ENCODE measurements at regions not wholly inside any gene's neighbourhood (a gene's known extent, or its start where the extent isn't known, plus 50 kb on each side); places are given as distances from the start of the nearest gene placed in this dataset.
A peak's percentile ranks its signal among the peaks of the same experiment; 100 is the strongest.

DNA sequence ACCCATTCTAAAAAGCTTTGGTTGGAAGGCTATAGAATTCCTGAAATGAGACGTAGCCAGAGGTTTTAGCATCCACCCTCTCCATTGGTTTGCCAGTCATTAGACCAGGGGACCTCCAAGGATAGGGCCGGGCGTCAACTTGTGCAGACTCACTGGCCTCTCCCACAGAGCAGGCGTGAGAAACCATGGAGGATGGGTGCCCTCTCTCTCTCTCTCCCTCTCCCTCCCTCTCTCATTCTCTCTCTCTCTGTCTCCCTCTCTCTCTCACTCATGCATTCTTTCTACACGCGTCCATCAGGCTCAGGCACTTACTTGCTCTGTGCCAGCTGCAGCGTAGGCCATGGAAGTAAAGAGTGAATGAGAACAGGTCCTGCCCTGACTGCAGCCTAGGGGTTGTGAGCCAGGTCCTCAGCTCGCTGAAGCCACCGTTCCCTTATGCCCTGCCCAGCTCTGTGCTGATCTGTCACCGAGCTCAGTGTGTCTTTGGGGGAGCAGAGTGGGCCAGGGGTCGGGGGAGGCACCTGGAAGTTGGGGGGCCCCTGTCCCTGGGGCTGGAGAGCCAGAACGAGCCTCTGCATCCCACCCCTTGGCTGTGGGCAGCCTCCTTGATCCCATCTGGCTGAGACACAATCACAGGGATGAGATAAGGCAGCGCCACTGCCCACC, 304.4 kb upstream of the HS6ST1 start:
- Mint-ChIP-seq H3K36me3 (ENCODE audit: unreplicated experiment) (no peaks in the 10 kb centered on the region), H3K4me1 (ENCODE audit: low read depth, unreplicated experiment) (peaks cover 39% of the 10 kb centered on the region), H3K9me3 (ENCODE audit: unreplicated experiment) (peaks cover 16% of the 10 kb centered on the region), H3K27ac (ENCODE audit: unreplicated experiment) (no peak overlapping the region), H3K4me3 (ENCODE audit: unreplicated experiment) (no peak overlapping the region), H3K27me3 (ENCODE audit: unreplicated experiment) (peaks cover 16% of the 10 kb centered on the region)
- peak; percentile 5 for DNase-seq
- TF ChIP-seq, protein P1, sequence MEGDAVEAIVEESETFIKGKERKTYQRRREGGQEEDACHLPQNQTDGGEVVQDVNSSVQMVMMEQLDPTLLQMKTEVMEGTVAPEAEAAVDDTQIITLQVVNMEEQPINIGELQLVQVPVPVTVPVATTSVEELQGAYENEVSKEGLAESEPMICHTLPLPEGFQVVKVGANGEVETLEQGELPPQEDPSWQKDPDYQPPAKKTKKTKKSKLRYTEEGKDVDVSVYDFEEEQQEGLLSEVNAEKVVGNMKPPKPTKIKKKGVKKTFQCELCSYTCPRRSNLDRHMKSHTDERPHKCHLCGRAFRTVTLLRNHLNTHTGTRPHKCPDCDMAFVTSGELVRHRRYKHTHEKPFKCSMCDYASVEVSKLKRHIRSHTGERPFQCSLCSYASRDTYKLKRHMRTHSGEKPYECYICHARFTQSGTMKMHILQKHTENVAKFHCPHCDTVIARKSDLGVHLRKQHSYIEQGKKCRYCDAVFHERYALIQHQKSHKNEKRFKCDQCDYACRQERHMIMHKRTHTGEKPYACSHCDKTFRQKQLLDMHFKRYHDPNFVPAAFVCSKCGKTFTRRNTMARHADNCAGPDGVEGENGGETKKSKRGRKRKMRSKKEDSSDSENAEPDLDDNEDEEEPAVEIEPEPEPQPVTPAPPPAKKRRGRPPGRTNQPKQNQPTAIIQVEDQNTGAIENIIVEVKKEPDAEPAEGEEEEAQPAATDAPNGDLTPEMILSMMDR (IDR thresholded peaks at IDR 0.05; ENCODE audit: partially characterized antibody, unreplicated experiment): no peak

DNA sequence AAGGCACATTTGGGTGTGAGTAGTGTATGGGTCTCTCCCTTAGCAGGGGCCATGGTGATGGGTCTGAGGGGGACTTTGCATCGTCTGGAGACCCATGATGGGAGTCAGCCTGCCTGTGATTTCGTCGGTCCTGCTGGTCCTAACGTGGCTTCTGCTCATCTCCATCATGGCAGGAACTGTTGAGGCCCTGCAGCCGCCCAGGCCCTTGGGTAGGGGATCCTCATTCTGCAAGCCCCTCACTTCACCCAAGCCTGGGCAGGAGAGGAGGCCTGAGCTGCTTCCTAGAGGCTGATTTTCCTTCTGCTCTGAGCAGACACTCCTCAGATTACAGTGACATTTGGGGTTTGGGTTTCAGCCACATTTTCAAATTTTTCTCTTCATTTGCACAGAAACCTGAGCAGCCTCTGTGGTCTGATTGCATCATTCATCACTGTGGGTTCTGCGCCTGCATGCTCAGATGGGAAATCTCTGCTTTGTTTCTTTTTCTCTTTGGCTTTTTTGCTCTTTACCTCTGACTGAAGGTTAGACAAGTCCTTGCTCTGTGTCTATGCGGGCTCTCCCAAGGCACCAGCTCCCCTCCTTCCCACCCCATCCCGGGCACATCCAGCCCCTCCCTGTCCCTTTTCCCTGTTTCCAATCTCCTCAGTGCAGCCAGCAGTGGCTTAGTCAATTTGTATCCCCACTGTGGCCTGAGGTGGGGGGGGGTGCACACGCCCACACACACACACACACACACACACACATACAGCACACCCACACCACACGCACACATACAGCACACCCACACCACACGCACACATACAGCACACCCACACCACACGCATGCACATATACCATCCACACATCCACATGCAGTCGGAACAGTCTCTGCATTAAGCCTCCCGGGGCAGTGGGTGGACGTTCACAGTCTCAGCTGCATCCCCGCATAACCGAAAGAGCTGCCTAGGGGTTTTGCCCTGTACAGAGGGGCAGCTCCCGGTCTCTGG, 305.4 kb upstream of the HS6ST1 start:
- peaks cover 39% of the 10 kb centered on the region for H3K4me1 Mint-ChIP-seq (ENCODE audit: low read depth, unreplicated experiment)
- H3K27ac Mint-ChIP-seq (ENCODE audit: unreplicated experiment): peak overlapping the region; percentile 91
- TF ChIP-seq, protein P1 (IDR thresholded peaks at IDR 0.05; ENCODE audit: partially characterized antibody, unreplicated experiment): no peak
- no peak for DNase-seq
- H3K36me3 Mint-ChIP-seq (ENCODE audit: unreplicated experiment): no peaks in the 10 kb centered on the region
- H3K9me3 Mint-ChIP-seq (ENCODE audit: unreplicated experiment): peaks cover 12% of the 10 kb centered on the region
- H3K27me3 Mint-ChIP-seq (ENCODE audit: unreplicated experiment): peaks cover 15% of the 10 kb centered on the region
- H3K4me3 Mint-ChIP-seq (ENCODE audit: unreplicated experiment): peak overlapping the region; percentile 35

DNA sequence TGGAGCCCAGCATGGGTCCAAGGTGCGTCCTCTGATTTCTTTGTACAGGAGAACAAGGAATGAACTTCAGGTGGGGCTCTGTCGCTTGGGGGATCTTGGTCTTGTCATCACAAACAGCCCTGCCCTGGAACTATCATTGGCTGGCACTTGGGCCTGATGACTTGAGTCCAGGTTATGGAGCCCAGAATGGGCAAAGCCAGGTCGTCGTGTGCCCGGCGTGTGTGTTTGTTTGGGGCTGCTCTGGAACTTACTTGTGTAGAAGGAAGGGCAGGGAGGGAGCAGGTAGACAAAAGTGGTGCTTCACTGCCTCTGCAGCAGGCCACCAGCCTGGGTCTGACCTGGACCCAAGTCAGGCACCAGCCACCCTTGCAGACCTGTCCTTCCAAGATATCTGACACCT, 306.3 kb upstream of the HS6ST1 start:
- no peak overlapping the region for H3K27ac Mint-ChIP-seq (ENCODE audit: unreplicated experiment)

DNA sequence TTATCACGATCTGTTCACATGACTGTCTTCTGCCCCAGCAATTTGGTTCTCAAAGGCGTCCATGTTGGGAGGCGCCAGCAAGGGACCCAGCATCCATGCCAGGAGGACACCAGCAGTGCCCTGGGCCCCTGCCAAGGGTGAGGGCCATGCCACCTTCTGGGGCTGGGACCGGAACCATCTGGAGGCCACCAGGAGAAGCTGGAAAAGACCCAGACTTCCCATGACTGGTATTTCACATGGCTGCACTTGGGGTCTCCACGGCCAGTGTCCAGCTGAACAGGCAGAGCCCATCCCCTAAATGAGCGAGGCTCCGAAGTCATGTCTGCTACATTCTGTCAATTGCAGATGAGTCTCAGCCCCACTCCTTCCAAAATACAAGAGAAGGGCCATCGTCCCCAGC, 306.8 kb upstream of the HS6ST1 start:
- Mint-ChIP-seq H3K9me3 (ENCODE audit: unreplicated experiment) (peaks cover 12% of the 10 kb centered on the region), H3K36me3 (ENCODE audit: unreplicated experiment) (no peaks in the 10 kb centered on the region), H3K4me1 (ENCODE audit: low read depth, unreplicated experiment) (peaks cover 44% of the 10 kb centered on the region), H3K27me3 (ENCODE audit: unreplicated experiment) (peaks cover 15% of the 10 kb centered on the region), H3K27ac (ENCODE audit: unreplicated experiment) (no peak overlapping the region), H3K4me3 (ENCODE audit: unreplicated experiment) (no peak overlapping the region)
- DNase-seq: peak; percentile 5
- TF ChIP-seq, protein P1 (IDR thresholded peaks at IDR 0.05; ENCODE audit: partially characterized antibody, unreplicated experiment): no peak

More for the DNA sequence above, 306.3 kb upstream of the HS6ST1 start:
- no peak for DNase-seq
- peaks cover 44% of the 10 kb centered on the region for H3K4me1 Mint-ChIP-seq (ENCODE audit: low read depth, unreplicated experiment)
- H3K27me3 Mint-ChIP-seq (ENCODE audit: unreplicated experiment): peaks cover 15% of the 10 kb centered on the region
- TF ChIP-seq, protein P1 (IDR thresholded peaks at IDR 0.05; ENCODE audit: partially characterized antibody, unreplicated experiment): no peak
- peaks cover 12% of the 10 kb centered on the region for H3K9me3 Mint-ChIP-seq (ENCODE audit: unreplicated experiment)
- no peaks in the 10 kb centered on the region for H3K36me3 Mint-ChIP-seq (ENCODE audit: unreplicated experiment)
- H3K4me3 Mint-ChIP-seq (ENCODE audit: unreplicated experiment): no peak overlapping the region

All from glutamatergic neuron (in vitro differentiated cells).